ENCODE measurements at regions not wholly inside any gene's neighbourhood (a gene's known extent, or its start where the extent isn't known, plus 50 kb on each side); places are given as distances from the start of the nearest gene placed in this dataset.
"Not testable (repeated sequence)": the region's sequence is repeated elsewhere in the genome, so short reads cannot be mapped to it uniquely, and the experiment has no call there.

DNA sequence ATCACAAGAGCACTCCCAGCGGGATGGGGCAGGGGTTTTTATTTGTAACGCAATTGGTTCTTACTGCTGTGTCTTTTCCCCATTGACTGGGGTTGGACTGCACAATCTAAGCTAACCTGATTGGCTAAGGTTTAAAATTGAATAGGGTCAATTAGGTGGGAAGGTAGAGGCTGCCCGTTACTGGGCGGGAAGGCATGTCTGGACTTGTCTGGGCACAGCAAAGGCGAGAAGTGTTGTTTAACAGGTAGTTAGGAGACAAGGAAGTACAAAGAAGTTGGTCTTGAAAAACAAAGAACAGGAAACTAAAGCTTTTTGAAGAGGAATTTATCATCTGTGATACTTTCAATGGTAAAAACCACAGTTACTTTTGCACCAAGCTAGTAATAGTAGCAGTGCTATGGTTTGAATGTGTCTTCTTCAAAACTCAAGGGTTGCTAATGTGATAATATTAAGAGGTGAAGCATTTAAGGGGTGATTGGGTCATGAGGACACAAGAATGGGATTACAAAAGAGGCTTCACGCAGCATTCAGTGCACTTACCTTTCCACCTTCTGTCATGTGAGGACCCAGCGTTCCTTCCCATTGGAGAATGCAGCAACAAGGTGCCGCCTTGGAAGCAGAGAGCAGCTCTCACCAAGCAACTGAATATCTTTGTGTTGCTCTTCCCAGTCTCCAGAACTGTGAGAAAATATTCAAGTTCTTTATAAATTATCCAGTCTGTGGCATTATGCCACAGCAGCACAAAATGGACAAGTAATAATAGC, 875.5 kb upstream of the SORCS1 start:
- no peak for DNase-seq

DNA sequence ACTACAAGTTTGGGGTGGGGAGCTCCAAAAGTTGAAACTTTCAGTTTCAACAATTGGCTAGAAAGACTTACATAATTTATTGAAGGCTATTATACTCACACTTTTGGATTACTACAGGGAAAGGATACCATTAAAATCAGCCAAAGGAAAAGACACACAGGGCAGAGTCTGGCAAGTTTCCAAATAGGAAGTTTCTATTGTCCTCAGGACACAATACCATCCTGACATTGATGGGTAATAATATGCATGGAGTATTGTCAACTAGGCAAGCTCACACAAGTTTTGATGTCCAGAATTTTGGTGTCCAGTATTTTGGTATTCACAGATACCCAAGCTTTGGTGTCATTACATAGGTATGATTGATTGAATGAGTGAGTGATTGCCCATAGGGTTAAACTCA, 872.6 kb upstream of the SORCS1 start:
- no peak for DNase-seq

DNA sequence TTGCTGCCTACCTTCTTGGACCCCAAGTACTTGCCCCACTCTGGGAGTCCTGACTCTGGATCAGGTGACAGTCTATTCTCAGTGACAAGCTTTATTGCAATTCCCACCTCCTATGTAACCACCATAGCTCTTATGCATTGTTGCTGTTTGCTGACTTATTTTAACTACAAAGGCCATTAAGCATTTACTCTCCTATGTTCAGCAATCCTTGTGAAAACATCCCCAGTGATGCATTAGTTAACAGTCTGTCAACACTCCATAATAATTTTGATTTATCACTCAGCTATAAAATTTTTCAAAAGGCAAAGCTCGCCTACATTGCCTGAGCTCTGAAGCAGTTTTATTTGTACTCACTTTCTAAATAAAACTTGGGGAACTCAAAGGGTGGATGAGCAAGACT, 871.8 kb upstream of the SORCS1 start:
- no peak for DNase-seq

DNA sequence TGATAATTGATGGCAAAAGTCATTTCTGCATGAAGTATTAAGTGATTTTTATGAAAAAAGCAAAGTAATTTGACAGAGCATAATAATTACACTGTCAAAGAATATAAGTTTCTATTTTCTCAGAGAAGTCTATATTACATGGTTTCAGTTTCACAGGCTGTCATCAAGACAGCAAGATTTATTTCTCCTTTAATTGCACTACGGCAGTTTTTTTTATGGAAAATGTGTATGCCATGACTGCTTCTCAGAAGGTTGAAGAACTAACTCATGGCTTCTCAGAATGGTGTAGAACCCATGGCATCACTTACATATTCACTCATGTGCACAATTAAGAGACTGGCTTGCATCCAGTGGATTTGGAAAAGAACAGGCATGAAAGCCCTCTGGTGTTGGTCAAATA, 870.3 kb upstream of the SORCS1 start:
- DNase-seq, result no peak

DNA sequence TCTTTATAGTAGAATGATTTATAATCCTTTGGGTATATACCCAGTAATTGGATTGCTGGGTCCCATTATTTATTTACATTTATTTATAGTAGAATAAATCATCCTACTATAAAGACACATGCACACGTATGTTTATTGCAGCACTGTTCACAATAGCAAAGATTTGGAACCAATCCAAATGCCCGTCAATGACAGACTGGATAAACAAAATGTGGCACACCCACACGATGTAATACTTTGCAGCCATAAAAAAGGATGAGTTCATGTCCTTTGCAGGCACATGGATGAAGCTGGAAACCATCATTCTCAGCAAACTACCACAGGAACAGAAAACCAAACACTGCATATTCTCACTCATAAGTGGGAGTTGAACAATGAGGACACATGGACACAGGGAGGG, 869.0 kb upstream of the SORCS1 start:
- DNase-seq, result not testable (repeated sequence)

DNA sequence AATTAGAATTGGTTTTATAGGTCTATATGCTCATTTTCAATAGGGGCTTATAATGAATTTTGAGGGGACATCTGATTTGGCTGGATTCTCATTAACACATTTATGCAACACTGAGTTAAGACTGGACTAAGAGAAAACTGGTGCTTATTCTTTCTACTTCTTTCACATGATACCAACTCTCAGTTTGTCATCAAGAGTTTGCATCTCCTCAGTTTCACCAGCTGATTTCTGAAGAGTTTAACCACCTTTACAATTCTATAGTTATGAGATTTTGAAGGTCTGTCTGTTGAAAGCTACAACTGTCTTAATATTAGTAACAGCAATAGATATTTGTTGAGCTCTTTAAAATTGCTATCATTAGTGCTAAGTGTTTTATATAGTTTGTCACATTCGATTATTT, 867.0 kb upstream of the SORCS1 start:
- no peak for DNase-seq

DNA sequence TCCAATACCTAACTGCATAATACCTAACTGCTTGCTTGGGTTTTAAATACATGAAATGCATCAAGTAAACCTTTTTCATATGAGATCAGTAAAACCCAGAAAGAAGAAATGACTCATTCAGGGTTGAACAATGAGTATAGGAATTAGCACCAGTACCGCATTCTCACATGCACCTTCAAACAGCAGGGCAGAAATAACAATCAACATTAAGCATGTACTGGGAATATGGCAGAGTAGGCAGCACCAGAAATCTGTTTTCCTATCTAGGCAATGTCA, 850.3 kb upstream of the SORCS1 start:
- DNase-seq, result no peak

DNA sequence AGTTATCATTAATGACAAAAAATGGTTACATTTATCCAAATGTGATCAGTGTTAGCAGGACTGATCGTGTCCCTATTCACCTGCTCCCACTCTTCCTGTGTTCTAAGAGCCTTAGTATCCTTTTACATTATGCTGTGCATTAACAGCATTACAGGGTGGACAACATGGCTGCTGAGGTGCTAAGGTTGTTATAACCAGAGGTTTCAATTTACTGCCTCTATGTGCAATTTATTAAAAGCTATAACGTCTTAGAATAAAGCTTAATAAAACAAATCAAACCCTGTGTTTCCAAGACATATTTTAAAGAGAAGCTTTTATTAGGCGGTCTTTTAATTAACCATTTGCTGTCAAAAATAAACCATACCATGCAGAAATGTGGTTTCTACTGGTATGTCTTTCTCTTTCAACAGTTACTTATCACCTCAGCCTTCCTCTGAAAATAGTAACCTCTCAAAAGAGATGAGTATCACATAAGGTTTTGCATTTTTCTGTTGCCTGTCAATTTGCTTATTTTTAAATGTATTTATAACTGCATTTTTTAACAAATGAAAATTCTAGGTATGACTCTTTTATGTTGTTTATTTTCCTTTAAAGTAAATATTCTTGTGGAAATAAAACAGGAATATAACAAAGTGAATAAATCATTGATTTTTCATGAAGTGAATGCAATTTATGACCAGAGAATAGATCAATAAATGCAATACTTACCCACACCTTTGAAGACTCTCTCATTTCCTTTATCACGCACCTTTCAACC, 849.8 kb upstream of the SORCS1 start:
- no peak for DNase-seq

DNA sequence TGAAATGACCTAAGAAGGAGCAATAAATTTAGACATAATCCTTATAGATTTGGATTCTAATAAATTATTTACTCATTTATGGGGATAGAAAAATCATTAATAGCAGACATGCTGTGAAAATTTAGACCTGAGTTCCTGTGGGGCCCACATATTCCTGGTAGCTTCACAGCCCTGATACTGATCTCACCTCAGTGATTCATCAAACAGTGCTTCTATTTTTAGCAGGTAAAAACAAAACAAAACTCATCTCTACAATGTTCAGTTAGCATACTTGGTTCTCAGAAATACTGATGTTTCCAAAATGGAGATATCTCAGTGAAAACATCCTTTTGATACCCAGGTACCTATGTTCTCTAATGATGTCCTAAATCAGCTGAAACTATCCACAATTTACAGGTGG, 841.1 kb upstream of the SORCS1 start:
- DNase-seq, result no peak

DNA sequence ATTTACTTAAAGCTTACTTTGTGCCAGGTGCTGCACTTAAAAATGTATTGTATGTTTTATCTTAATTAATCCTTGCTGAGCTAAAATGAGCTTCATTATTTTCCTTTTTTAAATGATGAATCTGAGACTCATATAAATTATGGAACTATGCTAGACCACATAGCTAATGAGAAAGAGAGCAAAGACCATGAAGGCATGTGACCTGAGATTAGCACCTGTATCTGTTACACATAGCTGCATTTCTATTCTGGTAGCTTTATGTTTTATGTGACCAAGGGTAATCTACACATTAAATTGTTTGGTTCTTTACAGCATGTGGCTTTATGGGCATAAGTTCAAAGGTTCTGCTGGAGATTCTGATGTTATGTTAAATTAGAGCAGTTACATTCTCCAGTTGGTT, 839.1 kb upstream of the SORCS1 start:
- no peak for DNase-seq

DNA sequence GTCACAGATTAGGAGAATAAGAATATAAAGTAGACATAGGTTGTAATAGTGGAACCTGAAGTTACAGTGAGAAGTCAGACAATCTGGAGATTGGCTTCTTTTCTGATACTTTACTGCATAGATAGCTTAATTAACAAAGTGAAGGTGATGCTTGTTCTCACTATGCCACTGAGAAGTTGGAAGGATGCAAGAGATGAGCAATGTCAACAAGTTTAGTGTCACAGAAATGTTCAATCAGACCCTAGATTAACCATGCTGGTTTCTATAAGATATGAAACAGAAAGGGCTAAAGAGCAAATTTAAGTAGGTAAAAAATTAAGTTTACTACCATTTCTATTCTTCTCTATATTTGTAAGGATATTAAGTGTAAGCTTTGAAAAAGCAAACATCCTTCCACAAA, 838.6 kb upstream of the SORCS1 start:
- no peak for DNase-seq

DNA sequence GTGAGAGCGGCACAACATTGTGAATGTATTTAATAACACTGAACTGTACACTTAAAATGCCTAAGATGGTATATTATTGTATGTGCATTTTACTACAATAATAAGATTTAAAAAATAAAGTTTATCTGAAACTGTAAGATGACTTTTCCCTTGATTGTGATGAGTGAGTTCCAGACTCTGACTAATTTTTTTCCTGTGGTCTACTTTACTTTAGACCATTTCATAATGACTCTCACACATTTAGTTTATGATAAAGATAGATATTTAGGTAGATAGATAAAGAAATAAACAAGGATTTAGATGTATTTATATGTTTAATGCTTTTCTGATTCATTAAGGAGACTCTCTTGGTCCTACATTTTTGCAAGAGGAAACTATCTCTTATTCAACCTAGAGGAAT, 835.9 kb upstream of the SORCS1 start:
- DNase-seq, result no peak

DNA sequence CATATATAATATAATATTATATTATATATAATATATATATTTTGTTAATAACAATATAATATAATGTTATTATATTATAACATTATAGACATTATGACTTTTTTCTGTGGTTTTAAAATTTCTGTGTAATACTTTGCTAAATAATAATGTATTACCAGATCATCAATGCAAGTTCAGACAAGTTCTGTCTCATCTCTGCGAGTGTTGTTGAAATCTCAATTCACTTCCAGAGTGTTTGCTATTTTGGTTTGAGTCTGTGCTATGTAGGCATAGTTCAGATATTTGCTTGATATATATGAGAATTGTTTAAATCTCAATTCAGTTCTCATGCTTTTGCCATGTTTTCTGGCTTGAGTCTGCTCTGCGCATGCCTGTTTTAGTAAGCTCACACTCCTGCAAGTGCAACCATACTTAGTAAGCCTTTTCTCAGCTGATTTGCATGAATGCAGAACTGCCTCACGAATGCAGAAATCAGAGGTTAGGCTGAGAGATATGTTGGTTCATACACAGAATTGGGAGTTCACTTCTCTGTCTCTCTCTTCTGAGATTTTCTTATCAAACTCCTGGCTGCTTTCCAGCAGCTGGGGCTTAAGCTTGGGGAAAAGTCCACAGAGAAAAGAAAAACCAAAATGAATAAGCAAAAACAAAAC, 830.2 kb upstream of the SORCS1 start:
- no peak for DNase-seq

DNA sequence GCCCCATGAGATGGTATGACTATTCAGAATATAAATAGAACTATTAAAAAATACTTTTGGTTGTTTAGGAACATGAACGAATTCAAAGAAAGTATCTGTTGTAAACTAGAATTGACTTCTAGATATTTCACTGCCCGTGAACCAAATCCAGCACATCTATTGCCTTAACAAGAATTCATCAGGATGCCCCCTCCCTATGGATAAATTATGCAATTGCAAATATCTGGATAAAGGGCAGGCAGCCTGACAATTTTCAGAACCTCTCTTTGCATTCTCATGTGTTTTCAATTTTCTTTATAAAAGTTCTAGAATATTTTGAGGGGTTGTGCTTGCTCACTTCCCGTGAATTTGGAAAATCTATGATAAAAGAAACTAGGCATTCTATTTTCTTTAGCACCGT, 822.1 kb upstream of the SORCS1 start:
- DNase-seq, result no peak

DNA sequence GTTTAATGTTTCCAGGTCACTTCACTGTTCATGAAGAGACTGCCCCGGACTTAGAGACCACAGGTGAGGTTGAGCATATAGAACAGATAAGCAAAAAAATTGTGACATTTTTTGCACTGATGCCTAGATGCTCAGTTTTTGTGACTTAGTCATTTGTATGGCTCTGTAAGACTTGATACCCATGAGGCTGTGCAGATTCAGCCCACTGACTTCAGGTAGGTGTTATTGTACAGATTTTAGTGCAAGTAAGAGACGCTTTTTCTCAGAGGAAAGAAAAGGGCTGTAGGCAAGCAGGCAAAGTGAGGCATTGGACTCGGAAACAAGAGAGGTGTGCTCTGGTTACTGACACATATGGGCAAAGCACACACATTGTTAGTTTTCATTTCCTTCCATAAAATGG, 820.1 kb upstream of the SORCS1 start:
- DNase-seq, result no peak

DNA sequence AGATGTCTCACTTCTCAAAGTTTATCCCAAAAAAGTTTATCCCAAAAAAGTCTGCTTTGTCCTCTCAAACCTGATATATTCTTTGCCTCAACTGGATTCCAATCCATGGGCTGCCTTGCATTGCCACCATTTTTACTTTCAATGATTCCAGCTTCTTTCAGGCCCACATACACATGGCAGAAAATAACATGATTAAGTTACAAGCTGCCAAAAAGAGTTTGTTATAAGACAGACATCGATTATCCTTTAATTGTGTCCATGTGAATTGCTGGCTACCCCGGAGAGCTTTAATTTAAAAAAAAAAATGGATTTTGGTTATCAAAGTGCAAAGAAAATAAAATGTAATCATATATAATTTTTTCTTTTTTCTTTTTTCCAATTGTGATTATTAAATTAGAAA, 819.6 kb upstream of the SORCS1 start:
- DNase-seq, result no peak

DNA sequence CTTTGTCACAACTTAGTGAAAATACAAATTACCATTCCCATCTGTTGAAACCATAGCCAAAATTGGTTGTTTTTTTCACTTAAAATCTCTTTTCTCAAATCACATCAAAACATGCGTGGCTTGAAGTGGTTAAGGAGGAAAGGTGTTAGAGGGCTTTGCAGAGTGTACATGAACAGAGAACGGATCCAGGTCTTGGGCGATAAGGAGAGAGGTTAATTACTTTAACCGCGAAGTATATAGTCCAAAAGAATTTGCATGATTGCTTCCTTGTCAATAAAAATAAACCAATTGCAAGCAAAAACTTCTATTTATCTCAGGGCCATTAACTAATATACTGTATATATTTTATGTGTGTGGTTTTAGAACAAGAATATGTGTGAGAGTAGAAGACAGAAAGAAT, 813.9 kb upstream of the SORCS1 start:
- no peak for DNase-seq

DNA sequence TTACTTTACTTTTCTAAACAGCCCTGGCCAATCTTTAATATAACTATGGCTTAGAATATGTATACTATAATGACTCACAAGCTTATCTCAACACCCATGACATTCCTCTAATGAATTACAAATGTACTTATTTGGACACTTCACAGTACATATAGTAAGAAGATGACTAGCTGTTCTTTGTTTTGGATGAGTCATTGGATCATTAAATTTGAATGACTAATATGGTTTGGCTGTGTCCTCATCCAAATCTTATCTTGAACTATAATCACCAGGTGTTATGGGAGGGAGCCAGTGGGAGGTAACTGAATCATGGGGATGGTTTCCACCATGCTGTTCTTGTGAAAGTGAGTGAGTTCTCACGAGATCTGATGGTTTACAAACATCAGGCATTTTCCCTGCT, 807.5 kb upstream of the SORCS1 start:
- peak; percentile 59 for DNase-seq

DNA sequence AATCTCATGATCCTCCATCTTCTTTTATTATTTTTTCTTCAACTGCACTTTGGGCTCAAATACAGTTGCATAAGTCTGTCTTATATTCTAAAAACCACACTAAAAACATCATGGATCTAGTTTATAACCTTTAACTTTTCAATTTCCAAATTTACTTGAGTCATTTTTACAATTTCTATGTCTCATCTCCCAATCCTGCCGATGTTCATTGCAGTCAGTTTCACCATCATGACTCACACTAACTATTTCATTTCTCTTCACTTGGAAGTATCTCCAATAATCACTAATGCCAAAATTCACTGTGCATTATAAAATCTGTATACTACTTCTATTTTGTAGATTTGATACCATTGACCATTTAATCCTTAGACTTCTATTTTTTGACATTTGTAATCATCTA, 806.9 kb upstream of the SORCS1 start:
- no peak for DNase-seq

DNA sequence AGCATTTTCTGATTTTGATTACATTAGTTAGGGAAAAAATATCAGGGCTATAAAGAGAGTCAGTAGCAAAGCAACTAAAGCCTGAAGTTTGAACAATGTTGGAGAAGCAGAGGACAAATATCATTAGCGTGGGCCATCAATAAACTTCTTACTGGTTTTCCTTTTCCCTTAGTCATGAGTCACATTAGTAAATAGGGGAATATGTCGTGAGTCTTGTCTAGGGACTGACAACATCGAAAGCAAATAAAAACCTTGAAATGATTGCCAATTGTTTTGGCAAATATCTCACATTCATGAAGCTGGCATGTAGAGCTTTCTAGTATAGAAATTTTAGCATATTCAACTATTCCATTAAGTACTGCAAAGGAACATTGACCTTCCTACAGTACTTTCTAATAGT, 806.0 kb upstream of the SORCS1 start:
- no peak for DNase-seq

DNA sequence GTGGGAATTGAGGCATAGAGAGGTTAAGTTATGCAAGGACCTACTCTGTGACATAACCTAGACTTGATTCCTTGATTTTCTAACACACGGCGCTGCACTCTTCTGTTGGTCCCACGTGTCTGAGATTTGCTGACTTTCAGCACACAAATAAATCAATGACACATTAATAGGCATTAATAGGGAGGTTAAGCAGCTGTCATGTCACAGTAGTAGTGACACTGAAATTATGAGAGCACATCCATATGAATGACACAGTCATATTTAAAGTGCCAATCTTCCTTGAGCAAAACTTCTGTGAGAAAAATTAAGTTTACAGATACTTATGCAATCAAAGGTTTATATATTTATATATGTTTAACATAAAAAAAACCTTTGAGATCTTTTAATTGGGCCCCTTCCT, 805.4 kb upstream of the SORCS1 start:
- DNase-seq, result no peak

DNA sequence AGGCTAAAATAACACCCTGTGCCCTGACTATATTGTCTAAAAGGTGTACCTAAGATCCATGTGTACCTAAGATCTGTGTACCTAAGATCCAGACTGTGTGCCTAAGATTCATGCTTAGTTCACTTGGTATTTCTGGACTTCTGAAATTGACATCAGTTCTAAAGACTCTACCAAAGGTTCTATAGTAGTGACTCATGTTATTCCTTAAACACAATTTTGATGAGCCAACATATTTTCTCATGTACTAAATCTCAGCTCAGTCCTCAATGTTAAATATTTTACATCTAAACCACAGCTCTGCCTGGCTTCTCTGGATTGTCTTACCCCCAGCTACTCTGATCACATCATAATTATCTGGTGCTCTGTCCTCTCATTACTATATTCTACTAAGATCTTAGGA, 802.3 kb upstream of the SORCS1 start:
- no peak for DNase-seq

DNA sequence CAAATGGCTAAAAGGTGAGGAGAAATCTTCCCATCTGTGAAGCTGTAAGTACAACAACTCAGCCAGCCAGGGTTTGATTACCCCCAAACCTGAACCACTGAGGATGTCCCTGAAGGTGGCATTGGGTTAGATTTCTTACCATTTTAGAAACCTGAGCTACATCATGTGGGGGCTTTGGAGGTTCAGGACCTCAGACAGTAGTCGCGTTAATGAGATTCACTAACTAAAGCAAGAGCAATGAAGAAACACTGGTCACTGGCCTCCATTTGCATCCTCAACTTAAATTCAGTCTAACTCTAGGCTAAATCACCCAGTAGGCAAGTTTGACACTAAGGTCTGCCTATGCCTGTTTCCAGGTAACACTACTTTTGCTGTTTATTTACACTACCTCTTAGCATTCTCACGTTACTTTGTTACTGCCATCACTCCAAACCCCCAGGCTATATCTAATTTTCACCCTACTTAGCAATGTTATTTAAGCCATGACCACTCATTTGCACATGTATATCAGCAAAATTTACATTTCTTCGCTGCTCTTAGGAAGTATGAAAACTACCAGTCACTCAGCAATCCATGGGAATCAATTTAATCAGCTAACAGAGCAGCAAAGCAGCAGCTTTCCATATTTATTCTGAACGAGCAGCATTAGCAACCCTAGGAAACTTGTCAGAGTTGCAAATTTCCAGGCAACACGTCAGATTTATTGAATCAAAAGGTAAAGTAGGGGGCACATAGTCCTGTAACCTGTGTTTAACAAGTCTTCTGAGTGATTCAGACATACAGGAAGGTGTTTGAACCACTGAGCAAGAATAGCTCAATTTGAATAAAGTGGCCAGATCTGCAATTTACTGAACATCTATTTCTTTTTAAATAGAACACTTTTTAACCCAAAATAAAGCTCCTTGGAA, 788.4 kb upstream of the SORCS1 start:
- no peak for DNase-seq
